Heart left ventricle (tissue), 16 donors: ENCODE measurements at regions not wholly inside any gene's neighbourhood (a gene's known extent, or its start where the extent isn't known, plus 50 kb on each side); places are given as distances from the start of the nearest gene placed in this dataset.

ENCODE experiments used
- ATAC-seq, 4 donors: fragments of 200-7000 bp; cut with Tn5 transposase; one replicate each; pipeline ENCODE4 v1.9.1; 2020 to 2022; ENCODE audit warnings: moderate library complexity in 4 of 4, mild to moderate bottlenecking in 3 of 4, moderate number of reproducible peaks in 1 of 4
- DNase-seq, 5 donors: peaks; one replicate each; pipeline ENCODE4 v3.0.0-alpha.2; 2020
- H3K27ac ChIP-seq, 12 donors: fragments of 200-600 bp; sonication (generic) in 4 of 12; one replicate each; pipeline versions ENCODE4 v1.5.0 to v1.8.0; 2016 to 2022; ENCODE audit warnings: mild to moderate bottlenecking in 2 of 12
- H3K27me3 ChIP-seq, 9 donors: fragments of 200-600 bp; sonication (generic) in 2 of 9; one replicate each; pipeline versions ENCODE4 v1.5.1 to v1.8.0; 2016 to 2022; ENCODE audit warnings: mild to moderate bottlenecking in 3 of 9
- H3K36me3 ChIP-seq, 9 donors: fragments of 200-600 bp; sonication (generic) in 2 of 9; one replicate each; pipeline versions ENCODE4 v1.5.0 to v1.8.0; 2018 to 2022; ENCODE audit warnings: mild to moderate bottlenecking in 2 of 9
- H3K4me1 ChIP-seq, 12 donors: fragments of 200-600 bp; sonication (generic) in 4 of 12; one replicate each; pipeline versions ENCODE4 v1.5.0 to v1.8.0; 2016 to 2022; ENCODE audit warnings: mild to moderate bottlenecking in 3 of 12
- H3K4me3 ChIP-seq, 12 donors: fragments of 200-600 bp; sonication (generic) in 4 of 12; one replicate each; pipeline versions ENCODE4 v1.5.0 to v1.8.0; 2017 to 2022; ENCODE audit warnings: mild to moderate bottlenecking in 9 of 12, moderate library complexity in 4 of 12
- H3K9me3 ChIP-seq, 12 donors: fragments of 200-600 bp; sonication (generic) in 4 of 12; one replicate each; pipeline versions ENCODE4 v1.5.0 to v1.8.0; 2016 to 2022; ENCODE audit warnings: mild to moderate bottlenecking in 1 of 12
- POLR2A ChIP-seq, 2 donors: fragments of 450-650 bp; IDR thresholded peaks; one replicate each; pipeline ENCODE4 v1.6.1; 2017; ENCODE audit warnings: antibody characterized with exemption in 2 of 2, mild to moderate bottlenecking in 2 of 2, moderate library complexity in 2 of 2
- WGBS, 4 donors: extraction: QIAGEN DNeasy Blood & Tissue Kit in 2 of 4; methylation state at CpG; one replicate each; pipeline versions ENCODE4 v1.1.5 to v1.1.7; 2013 to 2018; 5-methylcytosine and 5-hydroxymethylcytosine counted together
- intact Hi-C, 10 donors: fragments of 100-400 bp; cut with DNase I; formaldehyde crosslinking; loops; one replicate each; pipeline versions ENCODE4 v1.11.1 to v1.14.2; 2022
- TF ChIP-seq, protein P1 (sequence below), 12 donors: fragments of 200-600 bp; sonication (generic) in 4 of 12; IDR thresholded peaks; one replicate each; pipeline versions ENCODE4 v1.5.0 to v1.8.0; 2018 to 2022; ENCODE audit warnings: antibody characterized with exemption in 12 of 12, mild to moderate bottlenecking in 5 of 12
- donor health status: ischemic (EF 13 %, LVEDD 7.1; RV severe dilation, severe dysfunction).
- donor health status: healthy with polysubstance abuse.
- donor health status: DM: no; HTN: yes; CAD: no.
- donor health status: DM: no; HTN: no; CAD: no.
- donor health status: ischemic (EF 25% LVEDD 6.9; RV normal size, moderate dysfunction).
- donor health status: ischemic (EF 25% LVEDD 5.7; RV mildly dilated, moderate dysfunction).
- donor health status: healthy.
- donor health status: DM: yes; HTN: yes; CAD: no.
- donor health status: ischemic (EF 35%, LVEDD 5.7; RV mildly dilated, moderate dysfunction).
- donor health status: nonischemic (EF 11% LVEDD 7.7; RV severe dilation, severe dysfunction).
- donor health status: DM: yes; HTN: yes; CAD: no.
- donor health status: PGD.
- donor health status: ischemic (EF 29% LVEDD 5.4; RV normal size, mild dysfunction).
- donor health status: nonischemic (EF 23%, LVEDD 6.1; RV moderate dilation, normal function).

- H3K27ac ChIP-seq = no peak overlapping the region
- H3K4me3 ChIP-seq = no peak overlapping the region
- intact Hi-C loops = no loop called here
- WGBS, 4 donors = 34 to 50% (median 39%) methylated on average over 3 of the region's 3 CpGs
- H3K4me1 ChIP-seq = no peaks in the 10 kb centered on the region
- H3K27me3 ChIP-seq = no peaks in the 10 kb centered on the region
- no peak for DNase-seq
- ATAC-seq = no peak
- TF ChIP-seq, protein P1, sequence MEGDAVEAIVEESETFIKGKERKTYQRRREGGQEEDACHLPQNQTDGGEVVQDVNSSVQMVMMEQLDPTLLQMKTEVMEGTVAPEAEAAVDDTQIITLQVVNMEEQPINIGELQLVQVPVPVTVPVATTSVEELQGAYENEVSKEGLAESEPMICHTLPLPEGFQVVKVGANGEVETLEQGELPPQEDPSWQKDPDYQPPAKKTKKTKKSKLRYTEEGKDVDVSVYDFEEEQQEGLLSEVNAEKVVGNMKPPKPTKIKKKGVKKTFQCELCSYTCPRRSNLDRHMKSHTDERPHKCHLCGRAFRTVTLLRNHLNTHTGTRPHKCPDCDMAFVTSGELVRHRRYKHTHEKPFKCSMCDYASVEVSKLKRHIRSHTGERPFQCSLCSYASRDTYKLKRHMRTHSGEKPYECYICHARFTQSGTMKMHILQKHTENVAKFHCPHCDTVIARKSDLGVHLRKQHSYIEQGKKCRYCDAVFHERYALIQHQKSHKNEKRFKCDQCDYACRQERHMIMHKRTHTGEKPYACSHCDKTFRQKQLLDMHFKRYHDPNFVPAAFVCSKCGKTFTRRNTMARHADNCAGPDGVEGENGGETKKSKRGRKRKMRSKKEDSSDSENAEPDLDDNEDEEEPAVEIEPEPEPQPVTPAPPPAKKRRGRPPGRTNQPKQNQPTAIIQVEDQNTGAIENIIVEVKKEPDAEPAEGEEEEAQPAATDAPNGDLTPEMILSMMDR (IDR thresholded peaks at IDR 0.05) = no peak
- TF ChIP-seq POLR2A (IDR thresholded peaks at IDR 0.05) = no peak
- H3K9me3 ChIP-seq = peaks cover 0 to 21% (median 8%) of the 10 kb centered on the region in 12 donors
- no peaks in the 10 kb centered on the region for H3K36me3 ChIP-seq
Measured at GRCh38 chr4:186854256-186854655, 130.6 kb upstream of the FAT1 start.

- no peaks in the 10 kb centered on the region for H3K36me3 ChIP-seq
- ATAC-seq = no peak
- H3K4me1 ChIP-seq = no peaks in the 10 kb centered on the region
- TF ChIP-seq, protein P1 (IDR thresholded peaks at IDR 0.05) = no peak
- no peak for TF ChIP-seq POLR2A (IDR thresholded peaks at IDR 0.05)
- 91 to 97% (median 96%) methylated on average over 1 of the region's 1 CpG for WGBS, 4 donors
- no peak for DNase-seq
- no peak overlapping the region for H3K27ac ChIP-seq
- no peak overlapping the region for H3K4me3 ChIP-seq
- H3K9me3 ChIP-seq = peaks cover 0 to 18% (median 5%) of the 10 kb centered on the region in 12 donors
- H3K27me3 ChIP-seq = no peaks in the 10 kb centered on the region
- intact Hi-C loops = no loop called here
Measured at GRCh38 chr4:186855111-186855510, 131.5 kb upstream of the FAT1 start.

DNA sequence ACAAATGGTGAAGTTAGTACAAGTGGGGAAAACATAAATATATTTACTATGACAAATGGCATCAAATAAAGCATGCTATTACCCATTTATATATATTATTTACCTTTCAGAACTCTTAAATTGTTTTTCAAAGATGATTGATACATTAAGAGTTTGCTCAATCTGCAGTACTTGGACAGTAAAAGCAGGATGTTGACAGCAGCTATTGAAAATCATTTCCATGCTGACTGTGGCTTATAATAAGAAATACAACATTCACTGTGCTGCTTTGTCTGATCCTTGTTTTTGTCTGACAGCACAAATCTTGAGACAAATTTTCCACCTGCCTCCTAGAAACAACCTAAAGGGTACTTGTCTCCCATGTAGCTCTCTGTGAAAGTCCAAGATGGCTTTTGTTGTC, 134.1 kb upstream of the FAT1 start:
- DNase-seq = no peak
- intact Hi-C loops = no loop called here
- no peaks in the 10 kb centered on the region for H3K4me1 ChIP-seq
- no peaks in the 10 kb centered on the region for H3K27me3 ChIP-seq
- H3K36me3 ChIP-seq = no peaks in the 10 kb centered on the region
- no peak for TF ChIP-seq POLR2A (IDR thresholded peaks at IDR 0.05)
- TF ChIP-seq, protein P1 (IDR thresholded peaks at IDR 0.05) = no peak
- H3K4me3 ChIP-seq = no peak overlapping the region
- ATAC-seq = no peak
- H3K9me3 ChIP-seq = no peaks in the 10 kb centered on the region
- H3K27ac ChIP-seq = no peak overlapping the region

- Histone ChIP-seq H3K27ac (no peak overlapping the region), H3K4me1 (no peaks in the 10 kb centered on the region), H3K4me3 (no peak overlapping the region), H3K36me3 (no peaks in the 10 kb centered on the region), H3K9me3 (no peaks in the 10 kb centered on the region), H3K27me3 (no peaks in the 10 kb centered on the region)
- 63 to 75% (median 69%) methylated on average over 1 of the region's 1 CpG for WGBS, 4 donors
- no peak for ATAC-seq
- intact Hi-C loops = no loop called here
- DNase-seq = no peak
- no peak for TF ChIP-seq POLR2A (IDR thresholded peaks at IDR 0.05)
- TF ChIP-seq, protein P1 (IDR thresholded peaks at IDR 0.05) = no peak
Measured at GRCh38 chr4:186858355-186858754, 134.7 kb upstream of the FAT1 start.
